H1 (cell line): ENCODE measurements at regions not wholly inside any gene's neighbourhood (a gene's known extent, or its start where the extent isn't known, plus 50 kb on each side); places are given as distances from the start of the nearest gene placed in this dataset.

Experiments used
- CTCF ChIA-PET: fragments of 300-600 bp; sonication (Branson Sonifier 250); formaldehyde crosslinking; loops from one replicate; lab custom pipeline; 2021; ENCODE audit not compliant: partially characterized antibody; lab: Charles Lee
- POLR2A ChIA-PET: fragments of 300-600 bp; sonication (Branson Sonifier 250); formaldehyde crosslinking; loops from one replicate; lab custom pipeline; 2021; ENCODE audit warnings: inconsistent platforms; ENCODE audit not compliant: partially characterized antibody; lab: Charles Lee
- DNase-seq, 2 experiments: peaks; one replicate each; pipeline versions ENCODE4 v3.0.0 to v3.0.0-alpha.2; 2010 to 2022; ENCODE audit warnings: low spot score in 2 of 2, low read depth in 1 of 2, mixed read lengths in 1 of 2
- FAIRE-seq: peaks from 2 replicates; lab custom pipeline; 2011; peaks lifted over from hg19 to GRCh38; lab: Jason Lieb, UNC
- H2AFZ ChIP-seq: 2 replicates; pipeline ENCODE4 v1.8.1; 2012; ENCODE audit warnings: low read length, inconsistent platforms
- H2AK5ac ChIP-seq: 2 replicates; pipeline ENCODE4 v1.6.1; 2013; ENCODE audit warnings: low read depth, low read length
- H2BK120ac ChIP-seq: replicated peaks from 2 replicates; pipeline ENCODE3; 2013; ENCODE audit warnings: low read depth, low read length, inconsistent platforms
- H2BK12ac ChIP-seq: 2 replicates; pipeline ENCODE4 v1.6.1; 2013; ENCODE audit warnings: low read depth, low read length
- H2BK15ac ChIP-seq: 2 replicates; pipeline ENCODE4 v1.6.1; 2013; ENCODE audit warnings: low read length
- H2BK20ac ChIP-seq: 2 replicates; pipeline ENCODE4 v1.6.1; 2013; ENCODE audit warnings: low read length
- H2BK5ac ChIP-seq: 2 replicates; pipeline ENCODE4 v1.6.1; 2013; ENCODE audit warnings: low read depth, low read length
- H3K14ac ChIP-seq: 2 replicates; pipeline ENCODE4 v1.6.1; 2013; ENCODE audit warnings: inconsistent platforms; ENCODE audit not compliant: insufficient read length
- H3K18ac ChIP-seq: 2 replicates; pipeline ENCODE4 v1.6.1; 2013; ENCODE audit warnings: low read length; ENCODE audit errors: extremely low read depth
- H3K23ac ChIP-seq: 2 replicates; pipeline ENCODE4 v1.6.1; 2013; ENCODE audit warnings: inconsistent platforms; ENCODE audit not compliant: insufficient read length
- H3K23me2 ChIP-seq: 2 replicates; pipeline ENCODE4 v1.6.1; 2013; ENCODE audit warnings: low read depth, low read length
- H3K27ac ChIP-seq: 2 replicates; pipeline ENCODE4 v1.6.1; 2011; ENCODE audit warnings: low read depth, low read length, inconsistent platforms
- H3K27me3 ChIP-seq, 4 experiments: replicated peaks in 1 of 4; 1 replicate in 1 of 4; 2 replicates in 3 of 4; pipeline versions ENCODE4 v1.6.1 to v1.8.1; 2011 to 2013; ENCODE audit warnings: low read length in 3 of 4, mild to moderate bottlenecking in 3 of 4, inconsistent platforms in 2 of 4, mixed read lengths in 2 of 4, moderate library complexity in 1 of 4; ENCODE audit not compliant: control insufficient read depth in 3 of 4, insufficient read depth in 3 of 4; ENCODE audit errors: extremely low read depth in 1 of 4
- H3K36me3 ChIP-seq, 4 experiments: 2 replicates each; pipeline versions ENCODE4 v1.6.1 to v1.8.1; 2011 to 2013; ENCODE audit warnings: mild to moderate bottlenecking in 4 of 4, low read length in 3 of 4, moderate library complexity in 2 of 4, control low read depth in 1 of 4, inconsistent platforms in 1 of 4; ENCODE audit not compliant: insufficient read depth in 4 of 4, control insufficient read depth in 2 of 4
- H3K4ac ChIP-seq: replicated peaks from 2 replicates; pipeline ENCODE3; 2013; ENCODE audit warnings: low read length, low read depth, mixed read lengths, inconsistent platforms; ENCODE audit not compliant: insufficient read length
- H3K4me1 ChIP-seq, 4 experiments: replicated peaks in 1 of 4; 1 replicate in 1 of 4; 2 replicates in 3 of 4; pipeline versions ENCODE4 v1.6.1 to v1.8.1; 2011 to 2013; ENCODE audit warnings: low read length in 3 of 4, inconsistent platforms in 2 of 4, mixed read lengths in 1 of 4; ENCODE audit not compliant: insufficient read depth in 4 of 4, control insufficient read depth in 3 of 4
- H3K4me2 ChIP-seq, 2 experiments: 2 replicates each; pipeline versions ENCODE4 v1.6.1 to v1.8.1; 2011 to 2013; ENCODE audit warnings: low read depth in 2 of 2, low read length in 2 of 2, control low read depth in 1 of 2, inconsistent platforms in 1 of 2, mild to moderate bottlenecking in 1 of 2; ENCODE audit not compliant: insufficient read depth in 1 of 2
- H3K4me3 ChIP-seq, 4 experiments: fragments of 200-600, 300-600 bp in 1 of 4; sonication (generic), shearing (Covaris generic), sonication (Bioruptor Twin) in 1 of 4; 2 replicates each; pipeline versions ENCODE4 v1.5.1 to v1.8.1; 2011 to 2016; ENCODE audit warnings: low read length in 4 of 4, low read depth in 3 of 4, control low read depth in 2 of 4, inconsistent platforms in 2 of 4, mild to moderate bottlenecking in 2 of 4, mixed read lengths in 1 of 4, moderate library complexity in 1 of 4; ENCODE audit not compliant: insufficient read depth in 2 of 4; ENCODE audit errors: extremely low read depth in 1 of 4
- H3K56ac ChIP-seq: replicated peaks from 2 replicates; pipeline ENCODE3; 2013; ENCODE audit warnings: low read depth, mild to moderate bottlenecking, mixed read lengths, low read length, inconsistent platforms; ENCODE audit not compliant: insufficient read length
- H3K79me1 ChIP-seq: 2 replicates; pipeline ENCODE4 v1.6.1; 2013; ENCODE audit warnings: low read depth, low read length, control low read depth
- H3K79me2 ChIP-seq, 2 experiments: 2 replicates each; pipeline versions ENCODE4 v1.6.1 to v1.8.1; 2012 to 2013; ENCODE audit warnings: low read length in 2 of 2, mild to moderate bottlenecking in 2 of 2, inconsistent platforms in 1 of 2; ENCODE audit not compliant: insufficient read depth in 2 of 2, control insufficient read depth in 1 of 2
- H3K9ac ChIP-seq, 4 experiments: replicated peaks in 1 of 4; 1 replicate in 1 of 4; 2 replicates in 3 of 4; pipeline versions ENCODE4 v1.6.1 to v1.8.1; 2011 to 2013; ENCODE audit warnings: low read depth in 3 of 4, low read length in 3 of 4, control low read depth in 2 of 4, mild to moderate bottlenecking in 2 of 4, moderate library complexity in 2 of 4, inconsistent platforms in 1 of 4; ENCODE audit errors: extremely low read depth in 1 of 4
- H3K9me3 ChIP-seq, 2 experiments: 2 replicates each; pipeline versions ENCODE4 v1.6.1 to v1.8.1; 2012 to 2013; ENCODE audit warnings: mild to moderate bottlenecking in 2 of 2, moderate library complexity in 2 of 2, control low read depth in 1 of 2, inconsistent platforms in 1 of 2, low read depth in 1 of 2, low read length in 1 of 2, mixed read lengths in 1 of 2; ENCODE audit not compliant: insufficient read depth in 2 of 2
- H4K20me1 ChIP-seq, 2 experiments: replicated peaks in 1 of 2; 2 replicates each; pipeline versions ENCODE3 to v1.8.1; 2011 to 2013; ENCODE audit warnings: inconsistent platforms in 2 of 2, low read length in 2 of 2, mild to moderate bottlenecking in 1 of 2; ENCODE audit not compliant: insufficient read depth in 2 of 2, control insufficient read depth in 1 of 2
- H4K5ac ChIP-seq: 2 replicates; pipeline ENCODE4 v1.6.1; 2013; ENCODE audit warnings: low read length, low read depth, mixed read lengths, inconsistent platforms; ENCODE audit not compliant: insufficient read length
- H4K8ac ChIP-seq: 2 replicates; pipeline ENCODE4 v1.8.0; 2013; ENCODE audit warnings: mild to moderate bottlenecking, moderate library complexity, low read length, inconsistent platforms; ENCODE audit not compliant: insufficient read depth; ENCODE audit errors: extremely low read depth
- H4K91ac ChIP-seq: replicated peaks from 2 replicates; pipeline ENCODE3; 2013; ENCODE audit warnings: low read length, mixed read lengths, inconsistent platforms; ENCODE audit not compliant: insufficient read length
- CEBPB ChIP-seq: IDR thresholded peaks from 2 replicates; pipeline ENCODE4 v1.6.1; 2012; ENCODE audit warnings: low read depth, low read length
- CTBP2 ChIP-seq: IDR thresholded peaks from 2 replicates; pipeline ENCODE4 v1.7.0; 2011; ENCODE audit warnings: borderline replicate concordance, mild to moderate bottlenecking, moderate library complexity, mixed read lengths, low read length; ENCODE audit not compliant: insufficient read depth, insufficient read length
- CTCF ChIP-seq, 3 experiments: IDR thresholded peaks; 1 replicate in 2 of 3; 2 replicates in 1 of 3; pipeline versions ENCODE4 v1.5.1 to v1.6.1; 2011; ENCODE audit warnings: low read length in 3 of 3, mild to moderate bottlenecking in 3 of 3, inconsistent platforms in 2 of 3, low read depth in 1 of 3, moderate library complexity in 1 of 3; ENCODE audit not compliant: insufficient read depth in 1 of 3; ENCODE audit errors: control extremely low read depth in 1 of 3
- MAX ChIP-seq: IDR thresholded peaks from 2 replicates; pipeline ENCODE4 v1.6.1; 2012; ENCODE audit warnings: inconsistent platforms
- NANOG ChIP-seq: IDR thresholded peaks from 2 replicates; pipeline ENCODE4 v1.6.1; 2011; ENCODE audit warnings: low read length, low read depth, mild to moderate bottlenecking, inconsistent platforms; ENCODE audit not compliant: insufficient read depth, poor library complexity, severe bottlenecking
- POU5F1 ChIP-seq: IDR thresholded peaks from 2 replicates; pipeline ENCODE4 v1.6.1; 2011; ENCODE audit warnings: low read depth, mild to moderate bottlenecking, low read length, moderate library complexity
- SIN3A ChIP-seq, 2 experiments: IDR thresholded peaks in 1 of 2; conservative IDR thresholded peaks in 1 of 2; 2 replicates each; pipeline ENCODE4 v1.6.1; 2011 to 2012; ENCODE audit warnings: low read length in 2 of 2, improper control_type of control experiment in 1 of 2, low read depth in 1 of 2, mild to moderate bottlenecking in 1 of 2
- SP4 ChIP-seq: IDR thresholded peaks from 2 replicates; pipeline ENCODE4 v1.6.1; 2012; ENCODE audit warnings: low read length, inconsistent platforms
- TAF1 ChIP-seq: IDR thresholded peaks from 2 replicates; pipeline ENCODE4 v1.6.1; 2011; ENCODE audit warnings: mild to moderate bottlenecking, low read depth, low read length
- TAF7 ChIP-seq: optimal IDR thresholded peaks from 2 replicates; pipeline ENCODE3; 2011; ENCODE audit warnings: low read depth, mild to moderate bottlenecking, inconsistent platforms, low read length, moderate library complexity, borderline replicate concordance
- WGBS, 2 experiments: shearing (Covaris generic) in 1 of 2; methylation state at CpG; one replicate each; pipeline versions ENCODE4 v1.1.6 to v1.1.7; 2013 to 2015; ENCODE audit warnings: low lambda C conversion rate in 2 of 2, mixed read lengths in 2 of 2, inconsistent platforms in 1 of 2, low coverage in 1 of 2, missing lambda C conversion rate in 1 of 2; ENCODE audit not compliant: insufficient replicate concordance in 2 of 2, insufficient coverage in 1 of 2, insufficient read length in 1 of 2; ENCODE audit errors: extremely low coverage in 1 of 2, missing lambda C conversion rate in 1 of 2; 5-methylcytosine and 5-hydroxymethylcytosine counted together
- TF ChIP-seq, protein P1 (sequence below): IDR thresholded peaks from 2 replicates; pipeline ENCODE4 v1.6.1; 2011; ENCODE audit warnings: low read depth, mild to moderate bottlenecking, low read length; ENCODE audit not compliant: insufficient read depth

DNA sequence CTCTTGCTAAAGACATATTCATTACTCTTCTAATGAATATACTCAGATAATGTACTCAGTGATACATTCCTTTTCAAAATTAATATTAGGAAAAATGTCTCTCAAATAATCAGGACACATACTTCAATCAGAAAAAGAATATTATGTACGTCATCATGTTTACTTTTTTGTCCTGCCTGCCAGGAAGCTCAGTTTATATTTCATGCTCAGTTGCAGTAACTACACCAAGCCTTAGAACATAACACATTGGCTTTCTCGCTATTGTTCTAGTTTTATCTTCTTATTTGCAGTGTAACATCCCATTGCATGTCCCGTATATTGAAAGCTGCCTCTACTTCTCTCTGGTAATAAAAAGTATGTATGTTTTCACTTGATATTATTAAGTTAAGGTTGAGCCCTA lies 181.5 kb upstream of the LPP start:
- CTCF ChIA-PET, result interaction anchor here (1.0 to 3.1 kb wide), 3 partner anchors 9 to 54 kb away, joined by 3 to 9 read pairs (median 3); no protein-coding TSS in a partner anchor
- POLR2A ChIA-PET, result interaction anchor here (0.6 kb wide), 1 partner anchor 427 kb away, joined by 3 read pairs; no protein-coding TSS in a partner anchor
- 92% methylated on average over 3 of the region's 3 CpGs; no CpG with 5 or more reads in 1 of the 2 experiments for WGBS, 2 experiments

More for the DNA sequence above, 181.5 kb upstream of the LPP start:
- TF ChIP-seq MAX (no peak), TAF7 (no peak), SP4 (no peak), CEBPB (no peak), NANOG (no peak), CTBP2 (no peak), POU5F1 (no peak), TAF1 (no peak), CTCF (IDR thresholded peaks at IDR 0.05; ENCODE audit: control extremely low read depth in 1 of 3, insufficient read depth in 1 of 3, low read depth in 1 of 3, low read length in 3 of 3) (no peak), SIN3A (conservative IDR thresholded peaks at IDR 0.05 in 1 of 2, IDR thresholded peaks at IDR 0.05 in 1 of 2; ENCODE audit: low read depth in 1 of 2, low read length in 2 of 2) (no peak)
- TF ChIP-seq, protein P1, sequence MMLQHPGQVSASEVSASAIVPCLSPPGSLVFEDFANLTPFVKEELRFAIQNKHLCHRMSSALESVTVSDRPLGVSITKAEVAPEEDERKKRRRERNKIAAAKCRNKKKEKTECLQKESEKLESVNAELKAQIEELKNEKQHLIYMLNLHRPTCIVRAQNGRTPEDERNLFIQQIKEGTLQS, result no peak
- Histone ChIP-seq H2BK15ac (no peak overlapping the region), H3K56ac (no peak overlapping the region), H3K23me2 (no peaks in the 10 kb centered on the region), H3K4me2 (no peak overlapping the region), H2BK20ac (no peak overlapping the region), H2AK5ac (no peak overlapping the region), H2BK5ac (no peak overlapping the region), H3K23ac (no peak overlapping the region), H3K18ac (no peak overlapping the region), H3K9ac (no peak overlapping the region), H2AFZ (no peak overlapping the region), H3K4me1 (no peaks in the 10 kb centered on the region), H2BK12ac (no peak overlapping the region), H3K79me2 (no peaks in the 10 kb centered on the region), H3K27ac (no peak overlapping the region), H3K4ac (no peak overlapping the region), H3K14ac (no peak overlapping the region), H3K4me3 (no peak overlapping the region), H4K91ac (no peak overlapping the region), H4K5ac (no peak overlapping the region), H4K20me1 (no peaks in the 10 kb centered on the region), H3K27me3 (no peaks in the 10 kb centered on the region), H2BK120ac (no peak overlapping the region), H3K36me3 (no peaks in the 10 kb centered on the region), H4K8ac (no peak overlapping the region), H3K79me1 (no peaks in the 10 kb centered on the region), H3K9me3 (no peaks in the 10 kb centered on the region; a peak in 1 of 4 replicates)
- FAIRE-seq (no peak), DNase-seq (no peak)
